Smooth muscle cell (in vitro differentiated cells): ENCODE measurements at regions not wholly inside any gene's neighbourhood (a gene's known extent, or its start where the extent isn't known, plus 50 kb on each side); places are given as distances from the start of the nearest gene placed in this dataset.

Source experiments
- DNase-seq: peaks from one replicate; lab custom pipeline; 2025; ENCODE audit not compliant: unreplicated experiment; lab: John Stamatoyannopoulos, UW
- H2AFZ ChIP-seq: fragments of 200-600 bp; sonication (generic); 2 replicates; pipeline ENCODE4 v1.6.0; 2016; ENCODE audit warnings: antibody characterized with exemption, low read depth, mild to moderate bottlenecking
- H3F3A ChIP-seq: fragments of 200-600 bp; sonication (generic); 2 replicates; pipeline ENCODE4 v1.6.0; 2017; ENCODE audit warnings: antibody characterized with exemption, low read depth
- H3K27ac ChIP-seq: fragments of 200-600 bp; sonication (generic); 2 replicates; pipeline ENCODE4 v1.5.1; 2016; ENCODE audit warnings: low read depth, mild to moderate bottlenecking
- H3K27me3 ChIP-seq: fragments of 200-600 bp; sonication (generic); 2 replicates; pipeline ENCODE4 v1.6.1; 2016; ENCODE audit warnings: low read depth, mild to moderate bottlenecking
- H3K36me3 ChIP-seq: fragments of 200-600 bp; sonication (generic); 2 replicates; pipeline ENCODE4 v1.5.1; 2016; ENCODE audit warnings: low read depth
- H3K4me1 ChIP-seq: fragments of 200-600 bp; sonication (generic); 2 replicates; pipeline ENCODE4 v1.5.1; 2016; ENCODE audit warnings: low read depth
- H3K4me2 ChIP-seq: fragments of 200-600 bp; sonication (generic); 2 replicates; pipeline ENCODE4 v1.6.0; 2016; ENCODE audit warnings: mild to moderate bottlenecking
- H3K4me3 ChIP-seq: fragments of 200-600 bp; sonication (generic); 2 replicates; pipeline ENCODE4 v1.5.1; 2016; ENCODE audit warnings: mild to moderate bottlenecking
- H3K79me2 ChIP-seq: fragments of 200-600 bp; sonication (generic); 2 replicates; pipeline ENCODE4 v1.6.0; 2016; ENCODE audit warnings: low read depth, mild to moderate bottlenecking
- H3K9ac ChIP-seq: fragments of 200-600 bp; sonication (generic); 2 replicates; pipeline ENCODE4 v1.6.0; 2016; ENCODE audit warnings: low read depth
- H3K9me3 ChIP-seq: fragments of 200-600 bp; sonication (generic); replicated peaks from 2 replicates; pipeline ENCODE4 v1.5.1; 2016; ENCODE audit warnings: low read depth
- H4K20me1 ChIP-seq: fragments of 200-600 bp; sonication (generic); 2 replicates; pipeline ENCODE4 v1.6.0; 2016; ENCODE audit warnings: low read depth
- CTCF ChIP-seq: fragments of 200-600 bp; sonication (generic); IDR thresholded peaks from 2 replicates; pipeline ENCODE4 v1.5.1; 2017; ENCODE audit warnings: borderline replicate concordance, mild to moderate bottlenecking, antibody characterized with exemption; ENCODE audit not compliant: insufficient read depth, poor library complexity, severe bottlenecking
- WGBS: methylation state at CpG from one replicate; pipeline ENCODE4 v1.1.7; 2016; ENCODE audit warnings: low lambda C conversion rate; 5-methylcytosine and 5-hydroxymethylcytosine counted together

GRCh38 chr16:54585094-54585997 lies 298.8 kb upstream of the IRX3 start:
- H3K9ac ChIP-seq = no peak overlapping the region
- H3K79me2 ChIP-seq = no peaks in the 10 kb centered on the region
- no peak for DNase-seq
- no peak overlapping the region for H3K4me3 ChIP-seq
- H4K20me1 ChIP-seq = no peaks in the 10 kb centered on the region
- no peak overlapping the region for H3K4me2 ChIP-seq
- no peak for TF ChIP-seq CTCF
- 67% methylated on average over 21 of the region's 21 CpGs for WGBS
- H3K27me3 ChIP-seq = peaks cover under 1% of the 10 kb centered on the region
- H3K36me3 ChIP-seq = no peaks in the 10 kb centered on the region
- no peaks in the 10 kb centered on the region for H3K9me3 ChIP-seq
- H3K27ac ChIP-seq = no peak overlapping the region
- H3K4me1 ChIP-seq = peaks cover 16% of the 10 kb centered on the region
- no peaks in the 10 kb centered on the region for H3F3A ChIP-seq
- no peak overlapping the region for H2AFZ ChIP-seq

DNA sequence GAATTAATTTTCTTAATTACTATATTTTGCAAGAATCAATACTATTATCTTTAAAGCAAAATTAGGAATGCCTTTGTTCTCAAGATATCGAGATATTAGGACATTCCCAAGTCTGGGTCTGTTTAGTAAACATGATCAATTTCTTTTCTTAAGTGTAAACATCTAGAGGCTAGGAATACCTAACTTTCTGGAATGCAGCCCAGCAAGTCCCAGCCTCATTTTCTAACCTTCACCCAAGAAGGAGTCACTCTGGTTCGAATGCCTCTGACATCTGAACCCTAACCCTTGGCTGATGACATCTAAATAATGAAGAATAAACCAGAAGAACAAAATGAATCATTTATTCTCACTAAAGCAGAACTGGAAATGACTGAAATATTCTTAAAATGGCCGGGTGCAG lies 297.5 kb upstream of the IRX3 start:
- Histone ChIP-seq H3K27ac (no peak overlapping the region), H3K4me3 (no peak overlapping the region), H2AFZ (no peak overlapping the region), H3K4me1 (peaks cover 7% of the 10 kb centered on the region), H3K79me2 (no peaks in the 10 kb centered on the region), H4K20me1 (no peaks in the 10 kb centered on the region), H3K36me3 (no peaks in the 10 kb centered on the region), H3K27me3 (no peaks in the 10 kb centered on the region), H3K9ac (no peak overlapping the region), H3K9me3 (no peaks in the 10 kb centered on the region), H3F3A (no peaks in the 10 kb centered on the region), H3K4me2 (no peak overlapping the region)
- DNase-seq = no peak
- no peak for TF ChIP-seq CTCF
- WGBS = 79% methylated on average over 3 of the region's 3 CpGs

DNA sequence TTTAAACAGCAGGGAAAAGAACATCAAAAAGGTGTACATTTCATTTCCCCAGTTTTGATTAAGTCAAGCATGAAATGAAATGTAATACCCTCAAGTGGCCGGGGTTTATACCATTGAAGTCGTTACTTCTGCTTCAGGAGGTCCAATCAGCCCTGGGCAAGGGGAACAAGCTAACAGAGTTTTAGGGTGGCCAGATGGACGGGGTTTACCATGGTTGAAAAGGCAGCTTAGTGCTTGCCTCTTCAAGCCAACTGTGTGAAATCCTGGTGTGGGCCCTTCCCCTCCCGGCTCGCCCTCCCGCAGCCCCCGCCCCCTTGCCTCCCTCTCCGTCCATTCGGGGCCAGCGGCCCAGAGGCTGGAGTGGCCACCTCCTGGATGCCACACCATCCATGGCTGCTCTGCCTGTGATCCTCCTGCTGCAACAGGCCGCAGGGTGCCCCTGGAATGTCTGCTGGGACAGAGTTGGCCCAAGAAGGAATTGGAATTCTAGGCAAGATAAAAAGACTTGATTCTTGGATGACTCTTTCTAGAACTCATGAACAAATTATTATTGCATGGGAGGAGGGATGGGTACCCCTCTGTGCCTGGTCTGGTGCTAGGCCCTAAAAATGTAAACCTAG lies 296.2 kb upstream of the IRX3 start:
- Histone ChIP-seq H3K4me3 (no peak overlapping the region), H3K27ac (no peak overlapping the region), H3K4me2 (no peak overlapping the region), H3K36me3 (no peaks in the 10 kb centered on the region), H3K27me3 (peaks cover 12% of the 10 kb centered on the region), H3K9me3 (no peaks in the 10 kb centered on the region), H3F3A (no peaks in the 10 kb centered on the region), H2AFZ (no peak overlapping the region), H3K9ac (no peak overlapping the region), H3K4me1 (peaks cover 7% of the 10 kb centered on the region), H3K79me2 (no peaks in the 10 kb centered on the region), H4K20me1 (no peaks in the 10 kb centered on the region)
- WGBS = 94% methylated on average over 8 of the region's 11 CpGs
- TF ChIP-seq CTCF = no peak
- no peak for DNase-seq
